H1 (cell line): ENCODE measurements at regions not wholly inside any gene's neighbourhood (a gene's known extent, or its start where the extent isn't known, plus 50 kb on each side); places are given as distances from the start of the nearest gene placed in this dataset.

ENCODE experiments used
- CTCF ChIP-seq, 3 experiments: IDR thresholded peaks; 1 replicate in 2 of 3; 2 replicates in 1 of 3; pipeline versions ENCODE4 v1.5.1 to v1.6.1; 2011; ENCODE audit warnings: low read length in 3 of 3, mild to moderate bottlenecking in 3 of 3, inconsistent platforms in 2 of 3, low read depth in 1 of 3, moderate library complexity in 1 of 3; ENCODE audit not compliant: insufficient read depth in 1 of 3; ENCODE audit errors: control extremely low read depth in 1 of 3
- EP300 ChIP-seq, 2 experiments: IDR thresholded peaks; 1 replicate in 1 of 2; 2 replicates in 1 of 2; pipeline ENCODE4 v1.6.1; 2011 to 2012; ENCODE audit warnings: low read depth in 2 of 2, low read length in 2 of 2, mild to moderate bottlenecking in 2 of 2, borderline replicate concordance in 1 of 2, inconsistent platforms in 1 of 2, moderate library complexity in 1 of 2
- EZH2 ChIP-seq: fragments of 200-600 bp; sonication (generic); IDR thresholded peaks from 2 replicates; pipeline ENCODE4 v1.7.1; 2012; ENCODE audit warnings: low read depth, mild to moderate bottlenecking, moderate library complexity, low read length, inconsistent platforms; ENCODE audit not compliant: severe bottlenecking
- JUND ChIP-seq: IDR thresholded peaks from 2 replicates; pipeline ENCODE4 v1.6.1; 2011; ENCODE audit warnings: mild to moderate bottlenecking, improper control_type of control experiment, low read length
- POLR2AphosphoS5 ChIP-seq: IDR thresholded peaks from 2 replicates; pipeline ENCODE4 v1.6.1; 2011; ENCODE audit warnings: low read depth, low read length
- RAD21 ChIP-seq, 2 experiments: IDR thresholded peaks in 1 of 2; conservative IDR thresholded peaks in 1 of 2; 2 replicates each; pipeline ENCODE4 v1.6.1; 2011; ENCODE audit warnings: low read depth in 2 of 2, low read length in 2 of 2, improper control_type of control experiment in 1 of 2, inconsistent platforms in 1 of 2, mild to moderate bottlenecking in 1 of 2, moderate library complexity in 1 of 2
- TAF1 ChIP-seq: IDR thresholded peaks from 2 replicates; pipeline ENCODE4 v1.6.1; 2011; ENCODE audit warnings: mild to moderate bottlenecking, low read depth, low read length
- TF ChIP-seq, protein P1 (sequence below): IDR thresholded peaks from 2 replicates; pipeline ENCODE4 v1.6.1; 2011; ENCODE audit warnings: low read depth, mild to moderate bottlenecking, low read length; ENCODE audit not compliant: insufficient read depth

GRCh38 chr3:61407397-61407796 lies 154.0 kb upstream of the PTPRG start:
- TF ChIP-seq EZH2: no peak
- no peak for TF ChIP-seq CTCF (IDR thresholded peaks at IDR 0.05; ENCODE audit: control extremely low read depth in 1 of 3, insufficient read depth in 1 of 3, low read depth in 1 of 3, low read length in 3 of 3)
- TF ChIP-seq JUND: no peak
- no peak for TF ChIP-seq RAD21 (IDR thresholded peaks at IDR 0.05 in 1 of 2, conservative IDR thresholded peaks at IDR 0.05 in 1 of 2; ENCODE audit: low read depth in 2 of 2, low read length in 2 of 2)
- no peak for TF ChIP-seq POLR2AphosphoS5
- TF ChIP-seq TAF1: no peak
- no peak for TF ChIP-seq EP300 (IDR thresholded peaks at IDR 0.05; ENCODE audit: borderline replicate concordance in 1 of 2, low read depth in 2 of 2, low read length in 2 of 2)
- TF ChIP-seq, protein P1, sequence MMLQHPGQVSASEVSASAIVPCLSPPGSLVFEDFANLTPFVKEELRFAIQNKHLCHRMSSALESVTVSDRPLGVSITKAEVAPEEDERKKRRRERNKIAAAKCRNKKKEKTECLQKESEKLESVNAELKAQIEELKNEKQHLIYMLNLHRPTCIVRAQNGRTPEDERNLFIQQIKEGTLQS: no peak
